HEK293 (cell line): ENCODE measurements at regions not wholly inside any gene's neighbourhood (a gene's known extent, or its start where the extent isn't known, plus 50 kb on each side); places are given as distances from the start of the nearest gene placed in this dataset.

Experiments used
- CTCF ChIA-PET: fragments of 350-600 bp; formaldehyde crosslinking; extraction: SDS; loops from one replicate; lab custom pipeline; 2021; ENCODE audit warnings: antibody characterized with exemption; lab: Yijun Ruan, JAX
- POLR2A ChIA-PET: fragments of 300-600 bp; formaldehyde crosslinking; extraction: SDS; loops from one replicate; lab custom pipeline; 2020; ENCODE audit warnings: antibody characterized with exemption, inconsistent platforms; lab: Yijun Ruan, JAX
- H3K27ac ChIP-seq: fragments of 200-500 bp; sonication (Bioruptor generic); 2 replicates; pipeline ENCODE4 v1.5.1; 2014; ENCODE audit warnings: low read depth, low read length, control low read depth, inconsistent platforms; ENCODE audit errors: extremely low read depth
- H3K36me3 ChIP-seq, 2 experiments: fragments of 200-500 bp in 1 of 2; sonication (Bioruptor generic) in 1 of 2; 1 replicate in 1 of 2; 2 replicates in 1 of 2; pipeline ENCODE4 v1.5.1; 2014 to 2017; ENCODE audit warnings: inconsistent platforms in 2 of 2, low read length in 2 of 2; ENCODE audit not compliant: control insufficient read depth in 2 of 2, insufficient read depth in 1 of 2
- H3K4me1 ChIP-seq: fragments of 200-500 bp; sonication (Bioruptor generic); 2 replicates; pipeline ENCODE4 v1.5.1; 2014; ENCODE audit warnings: mild to moderate bottlenecking, low read length, inconsistent platforms; ENCODE audit not compliant: control insufficient read depth, insufficient read depth
- H3K4me3 ChIP-seq: 2 replicates; pipeline ENCODE4 v1.5.1; 2011; ENCODE audit warnings: low read depth, mild to moderate bottlenecking, control low read depth, low read length, moderate library complexity
- H3K9me3 ChIP-seq: fragments of 200-500 bp; sonication (Bioruptor generic); 2 replicates; pipeline ENCODE4 v1.5.1; 2014; ENCODE audit warnings: low read depth, low read length, inconsistent platforms; ENCODE audit not compliant: control insufficient read depth, insufficient read depth
- ZBTB1 ChIP-seq: fragments of 450-650 bp; formaldehyde crosslinking; IDR thresholded peaks from 2 replicates; pipeline ENCODE4 v1.5.1; 2016; ENCODE audit warnings: missing biosample characterization, missing genetic modification characterization
- ZFP69B ChIP-seq: fragments of 450-650 bp; formaldehyde crosslinking; IDR thresholded peaks from 2 replicates; pipeline ENCODE4 v1.5.1; 2016; ENCODE audit warnings: missing biosample characterization, missing genetic modification characterization
- ZNF221 ChIP-seq: fragments of 450-650 bp; formaldehyde crosslinking; IDR thresholded peaks from 2 replicates; pipeline ENCODE4 v1.5.1; 2017; ENCODE audit warnings: missing biosample characterization, missing genetic modification characterization, borderline replicate concordance
- ZNF335 ChIP-seq: fragments of 450-650 bp; formaldehyde crosslinking; conservative IDR thresholded peaks from 2 replicates; pipeline ENCODE4 v1.5.1; 2016; ENCODE audit warnings: missing biosample characterization, missing genetic modification characterization
- ZNF473 ChIP-seq: fragments of 450-650 bp; formaldehyde crosslinking; IDR thresholded peaks from 2 replicates; pipeline ENCODE4 v1.5.1; 2017; ENCODE audit warnings: missing biosample characterization, missing genetic modification characterization
- ZNF501 ChIP-seq: fragments of 450-650 bp; formaldehyde crosslinking; IDR thresholded peaks from 2 replicates; pipeline ENCODE4 v1.5.1; 2016; ENCODE audit warnings: missing biosample characterization, missing genetic modification characterization
- ZNF768 ChIP-seq: fragments of 450-650 bp; formaldehyde crosslinking; IDR thresholded peaks from 2 replicates; pipeline ENCODE4 v1.5.1; 2018; ENCODE audit warnings: missing biosample characterization, mild to moderate bottlenecking, missing genetic modification characterization
- TF ChIP-seq, protein P1 (sequence below): fragments of 450-650 bp; formaldehyde crosslinking; IDR thresholded peaks from 2 replicates; pipeline ENCODE4 v1.5.1; 2016; ENCODE audit warnings: missing biosample characterization, missing genetic modification characterization
- TF ChIP-seq, protein P2 (sequence below): fragments of 450-650 bp; formaldehyde crosslinking; IDR thresholded peaks from 2 replicates; pipeline ENCODE4 v1.5.1; 2016; ENCODE audit warnings: missing biosample characterization, missing genetic modification characterization, low read depth
- TF ChIP-seq, protein P3 (sequence below): fragments of 450-650 bp; formaldehyde crosslinking; conservative IDR thresholded peaks from 2 replicates; pipeline ENCODE4 v1.5.1; 2016; ENCODE audit warnings: low read depth, missing biosample characterization, missing genetic modification characterization
- TF ChIP-seq, protein P4 (sequence below): fragments of 450-650 bp; formaldehyde crosslinking; IDR thresholded peaks from 2 replicates; pipeline ENCODE4 v1.5.1; 2016; ENCODE audit warnings: missing biosample characterization, missing genetic modification characterization
- TF ChIP-seq, protein P5 (sequence below): fragments of 450-650 bp; formaldehyde crosslinking; IDR thresholded peaks from 2 replicates; pipeline ENCODE4 v1.5.0; 2017; ENCODE audit warnings: missing biosample characterization, missing genetic modification characterization, borderline replicate concordance
- TF ChIP-seq, protein P6 (sequence below): fragments of 450-650 bp; formaldehyde crosslinking; IDR thresholded peaks from 2 replicates; pipeline ENCODE4 v1.5.1; 2016; ENCODE audit warnings: missing biosample characterization, missing genetic modification characterization

DNA sequence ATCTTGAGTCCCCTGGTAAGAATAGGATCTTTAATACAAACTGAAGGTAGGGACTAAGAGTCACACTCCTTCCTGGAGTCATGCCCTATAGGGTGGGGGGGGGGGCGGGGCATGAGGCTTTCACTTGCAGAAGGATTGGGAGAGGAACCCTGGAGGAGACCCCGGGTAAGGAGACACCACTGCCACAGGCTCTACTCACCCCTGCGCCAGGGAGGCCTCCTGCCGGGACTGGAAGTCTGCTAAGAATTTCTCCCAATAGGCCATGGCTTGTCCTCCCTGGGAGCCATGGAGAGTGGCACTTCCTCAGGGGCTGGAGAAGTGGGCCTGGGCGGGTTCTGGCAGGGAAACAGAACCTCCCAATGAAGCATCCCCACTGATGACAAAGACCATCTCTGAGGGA, 645.3 kb upstream of the RAB6C start (continued):
- TF ChIP-seq ZBTB1 (tag by site-specific recombination): no peak
- TF ChIP-seq ZNF221 (tag by site-specific recombination): no peak
- no peak for TF ChIP-seq ZNF335 (tag by site-specific recombination)
- TF ChIP-seq, protein P1, sequence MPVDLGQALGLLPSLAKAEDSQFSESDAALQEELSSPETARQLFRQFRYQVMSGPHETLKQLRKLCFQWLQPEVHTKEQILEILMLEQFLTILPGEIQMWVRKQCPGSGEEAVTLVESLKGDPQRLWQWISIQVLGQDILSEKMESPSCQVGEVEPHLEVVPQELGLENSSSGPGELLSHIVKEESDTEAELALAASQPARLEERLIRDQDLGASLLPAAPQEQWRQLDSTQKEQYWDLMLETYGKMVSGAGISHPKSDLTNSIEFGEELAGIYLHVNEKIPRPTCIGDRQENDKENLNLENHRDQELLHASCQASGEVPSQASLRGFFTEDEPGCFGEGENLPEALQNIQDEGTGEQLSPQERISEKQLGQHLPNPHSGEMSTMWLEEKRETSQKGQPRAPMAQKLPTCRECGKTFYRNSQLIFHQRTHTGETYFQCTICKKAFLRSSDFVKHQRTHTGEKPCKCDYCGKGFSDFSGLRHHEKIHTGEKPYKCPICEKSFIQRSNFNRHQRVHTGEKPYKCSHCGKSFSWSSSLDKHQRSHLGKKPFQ (tag by site-specific recombination): no peak
- TF ChIP-seq, protein P2, sequence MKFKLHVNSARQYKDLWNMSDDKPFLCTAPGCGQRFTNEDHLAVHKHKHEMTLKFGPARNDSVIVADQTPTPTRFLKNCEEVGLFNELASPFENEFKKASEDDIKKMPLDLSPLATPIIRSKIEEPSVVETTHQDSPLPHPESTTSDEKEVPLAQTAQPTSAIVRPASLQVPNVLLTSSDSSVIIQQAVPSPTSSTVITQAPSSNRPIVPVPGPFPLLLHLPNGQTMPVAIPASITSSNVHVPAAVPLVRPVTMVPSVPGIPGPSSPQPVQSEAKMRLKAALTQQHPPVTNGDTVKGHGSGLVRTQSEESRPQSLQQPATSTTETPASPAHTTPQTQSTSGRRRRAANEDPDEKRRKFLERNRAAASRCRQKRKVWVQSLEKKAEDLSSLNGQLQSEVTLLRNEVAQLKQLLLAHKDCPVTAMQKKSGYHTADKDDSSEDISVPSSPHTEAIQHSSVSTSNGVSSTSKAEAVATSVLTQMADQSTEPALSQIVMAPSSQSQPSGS (tag by site-specific recombination): no peak

DNA sequence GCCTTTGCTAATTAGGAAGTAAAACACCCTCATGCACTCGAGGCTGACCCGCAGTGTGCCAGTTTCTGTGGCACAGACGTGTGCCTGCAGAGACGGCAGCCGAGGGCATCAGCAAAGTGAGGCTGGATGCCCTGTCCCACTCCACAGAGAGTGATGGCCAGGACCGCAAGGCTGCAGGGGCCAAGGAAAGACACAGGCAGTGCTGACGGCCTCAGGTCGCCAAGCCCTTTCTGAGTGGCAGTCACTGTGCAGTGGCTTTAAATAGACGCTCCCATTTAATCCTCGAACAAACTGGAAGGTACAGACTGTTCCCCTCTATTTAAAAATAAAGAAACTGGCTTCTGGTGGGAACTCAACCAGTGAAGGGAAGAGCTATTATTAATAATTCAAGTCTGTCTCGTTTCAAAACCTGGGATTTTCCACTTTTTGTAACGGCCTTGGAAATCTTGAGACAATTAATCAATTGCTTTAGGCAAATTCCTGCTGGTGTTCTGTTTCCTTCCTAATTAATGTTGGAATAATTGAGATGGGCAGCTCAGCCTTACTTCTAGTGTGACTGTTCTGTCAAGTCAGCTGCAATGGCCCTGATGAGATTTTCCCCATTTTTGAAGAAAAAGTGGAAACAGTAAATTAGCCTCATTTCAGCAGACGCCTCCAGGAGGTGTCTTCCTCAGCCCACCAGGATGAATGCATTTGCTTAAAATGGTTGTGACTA, 644.6 kb upstream of the RAB6C start:
- TF ChIP-seq, protein P3, sequence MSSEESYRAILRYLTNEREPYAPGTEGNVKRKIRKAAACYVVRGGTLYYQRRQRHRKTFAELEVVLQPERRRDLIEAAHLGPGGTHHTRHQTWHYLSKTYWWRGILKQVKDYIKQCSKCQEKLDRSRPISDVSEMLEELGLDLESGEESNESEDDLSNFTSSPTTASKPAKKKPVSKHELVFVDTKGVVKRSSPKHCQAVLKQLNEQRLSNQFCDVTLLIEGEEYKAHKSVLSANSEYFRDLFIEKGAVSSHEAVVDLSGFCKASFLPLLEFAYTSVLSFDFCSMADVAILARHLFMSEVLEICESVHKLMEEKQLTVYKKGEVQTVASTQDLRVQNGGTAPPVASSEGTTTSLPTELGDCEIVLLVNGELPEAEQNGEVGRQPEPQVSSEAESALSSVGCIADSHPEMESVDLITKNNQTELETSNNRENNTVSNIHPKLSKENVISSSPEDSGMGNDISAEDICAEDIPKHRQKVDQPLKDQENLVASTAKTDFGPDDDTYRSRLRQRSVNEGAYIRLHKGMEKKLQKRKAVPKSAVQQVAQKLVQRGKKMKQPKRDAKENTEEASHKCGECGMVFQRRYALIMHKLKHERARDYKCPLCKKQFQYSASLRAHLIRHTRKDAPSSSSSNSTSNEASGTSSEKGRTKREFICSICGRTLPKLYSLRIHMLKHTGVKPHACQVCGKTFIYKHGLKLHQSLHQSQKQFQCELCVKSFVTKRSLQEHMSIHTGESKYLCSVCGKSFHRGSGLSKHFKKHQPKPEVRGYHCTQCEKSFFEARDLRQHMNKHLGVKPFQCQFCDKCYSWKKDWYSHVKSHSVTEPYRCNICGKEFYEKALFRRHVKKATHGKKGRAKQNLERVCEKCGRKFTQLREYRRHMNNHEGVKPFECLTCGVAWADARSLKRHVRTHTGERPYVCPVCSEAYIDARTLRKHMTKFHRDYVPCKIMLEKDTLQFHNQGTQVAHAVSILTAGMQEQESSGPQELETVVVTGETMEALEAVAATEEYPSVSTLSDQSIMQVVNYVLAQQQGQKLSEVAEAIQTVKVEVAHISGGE: no peak
- no peak for TF ChIP-seq ZNF501 (tag by site-specific recombination)
- ChIA-PET CTCF (no interaction called here), POLR2A (no interaction called here)

DNA sequence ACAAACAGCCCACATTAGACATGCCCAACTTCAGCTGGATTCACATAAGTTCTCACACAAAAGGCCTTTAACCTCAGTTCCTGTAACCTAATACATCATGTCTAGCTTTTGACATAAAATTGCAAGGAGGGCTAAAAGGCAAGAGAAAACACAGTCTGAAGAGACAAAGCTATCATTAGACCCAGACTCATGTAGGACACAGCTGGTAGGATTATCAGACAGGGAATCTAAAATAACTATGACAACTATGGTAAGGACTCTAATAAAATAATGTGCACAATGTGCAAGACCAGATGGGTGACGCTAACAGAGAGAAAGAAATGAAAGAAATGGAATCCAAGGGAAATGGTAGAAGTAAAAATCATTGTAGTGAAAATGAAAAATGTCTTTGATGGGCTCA, 643.2 kb upstream of the RAB6C start:
- CTCF ChIA-PET: no interaction called here
- Histone ChIP-seq H3K4me3 (no peak overlapping the region), H3K9me3 (no peaks in the 10 kb centered on the region), H3K27ac (no peak overlapping the region), H3K4me1 (no peaks in the 10 kb centered on the region), H3K36me3 (no peaks in the 10 kb centered on the region)
- POLR2A ChIA-PET: no interaction called here
- TF ChIP-seq, protein P4, sequence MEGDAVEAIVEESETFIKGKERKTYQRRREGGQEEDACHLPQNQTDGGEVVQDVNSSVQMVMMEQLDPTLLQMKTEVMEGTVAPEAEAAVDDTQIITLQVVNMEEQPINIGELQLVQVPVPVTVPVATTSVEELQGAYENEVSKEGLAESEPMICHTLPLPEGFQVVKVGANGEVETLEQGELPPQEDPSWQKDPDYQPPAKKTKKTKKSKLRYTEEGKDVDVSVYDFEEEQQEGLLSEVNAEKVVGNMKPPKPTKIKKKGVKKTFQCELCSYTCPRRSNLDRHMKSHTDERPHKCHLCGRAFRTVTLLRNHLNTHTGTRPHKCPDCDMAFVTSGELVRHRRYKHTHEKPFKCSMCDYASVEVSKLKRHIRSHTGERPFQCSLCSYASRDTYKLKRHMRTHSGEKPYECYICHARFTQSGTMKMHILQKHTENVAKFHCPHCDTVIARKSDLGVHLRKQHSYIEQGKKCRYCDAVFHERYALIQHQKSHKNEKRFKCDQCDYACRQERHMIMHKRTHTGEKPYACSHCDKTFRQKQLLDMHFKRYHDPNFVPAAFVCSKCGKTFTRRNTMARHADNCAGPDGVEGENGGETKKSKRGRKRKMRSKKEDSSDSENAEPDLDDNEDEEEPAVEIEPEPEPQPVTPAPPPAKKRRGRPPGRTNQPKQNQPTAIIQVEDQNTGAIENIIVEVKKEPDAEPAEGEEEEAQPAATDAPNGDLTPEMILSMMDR (tag by site-specific recombination): no peak
- TF ChIP-seq ZFP69B (tag by site-specific recombination) (no peak), ZNF768 (tag by site-specific recombination) (no peak), ZNF473 (tag by site-specific recombination) (no peak)
- TF ChIP-seq, protein P5, sequence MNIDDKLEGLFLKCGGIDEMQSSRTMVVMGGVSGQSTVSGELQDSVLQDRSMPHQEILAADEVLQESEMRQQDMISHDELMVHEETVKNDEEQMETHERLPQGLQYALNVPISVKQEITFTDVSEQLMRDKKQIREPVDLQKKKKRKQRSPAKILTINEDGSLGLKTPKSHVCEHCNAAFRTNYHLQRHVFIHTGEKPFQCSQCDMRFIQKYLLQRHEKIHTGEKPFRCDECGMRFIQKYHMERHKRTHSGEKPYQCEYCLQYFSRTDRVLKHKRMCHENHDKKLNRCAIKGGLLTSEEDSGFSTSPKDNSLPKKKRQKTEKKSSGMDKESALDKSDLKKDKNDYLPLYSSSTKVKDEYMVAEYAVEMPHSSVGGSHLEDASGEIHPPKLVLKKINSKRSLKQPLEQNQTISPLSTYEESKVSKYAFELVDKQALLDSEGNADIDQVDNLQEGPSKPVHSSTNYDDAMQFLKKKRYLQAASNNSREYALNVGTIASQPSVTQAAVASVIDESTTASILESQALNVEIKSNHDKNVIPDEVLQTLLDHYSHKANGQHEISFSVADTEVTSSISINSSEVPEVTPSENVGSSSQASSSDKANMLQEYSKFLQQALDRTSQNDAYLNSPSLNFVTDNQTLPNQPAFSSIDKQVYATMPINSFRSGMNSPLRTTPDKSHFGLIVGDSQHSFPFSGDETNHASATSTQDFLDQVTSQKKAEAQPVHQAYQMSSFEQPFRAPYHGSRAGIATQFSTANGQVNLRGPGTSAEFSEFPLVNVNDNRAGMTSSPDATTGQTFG: no peak
- TF ChIP-seq, protein P6, sequence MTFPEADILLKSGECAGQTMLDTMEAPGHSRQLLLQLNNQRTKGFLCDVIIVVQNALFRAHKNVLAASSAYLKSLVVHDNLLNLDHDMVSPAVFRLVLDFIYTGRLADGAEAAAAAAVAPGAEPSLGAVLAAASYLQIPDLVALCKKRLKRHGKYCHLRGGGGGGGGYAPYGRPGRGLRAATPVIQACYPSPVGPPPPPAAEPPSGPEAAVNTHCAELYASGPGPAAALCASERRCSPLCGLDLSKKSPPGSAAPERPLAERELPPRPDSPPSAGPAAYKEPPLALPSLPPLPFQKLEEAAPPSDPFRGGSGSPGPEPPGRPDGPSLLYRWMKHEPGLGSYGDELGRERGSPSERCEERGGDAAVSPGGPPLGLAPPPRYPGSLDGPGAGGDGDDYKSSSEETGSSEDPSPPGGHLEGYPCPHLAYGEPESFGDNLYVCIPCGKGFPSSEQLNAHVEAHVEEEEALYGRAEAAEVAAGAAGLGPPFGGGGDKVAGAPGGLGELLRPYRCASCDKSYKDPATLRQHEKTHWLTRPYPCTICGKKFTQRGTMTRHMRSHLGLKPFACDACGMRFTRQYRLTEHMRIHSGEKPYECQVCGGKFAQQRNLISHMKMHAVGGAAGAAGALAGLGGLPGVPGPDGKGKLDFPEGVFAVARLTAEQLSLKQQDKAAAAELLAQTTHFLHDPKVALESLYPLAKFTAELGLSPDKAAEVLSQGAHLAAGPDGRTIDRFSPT: no peak
- TF ChIP-seq, protein P3: no peak

More for the DNA sequence above, 644.6 kb upstream of the RAB6C start:
- no peak overlapping the region for H3K4me3 ChIP-seq
- H3K36me3 ChIP-seq: no peaks in the 10 kb centered on the region
- no peaks in the 10 kb centered on the region for H3K9me3 ChIP-seq
- no peaks in the 10 kb centered on the region for H3K4me1 ChIP-seq
- no peak overlapping the region for H3K27ac ChIP-seq
